Sigmoid colon (tissue), 4 donors: ENCODE measurements at regions not wholly inside any gene's neighbourhood (a gene's known extent, or its start where the extent isn't known, plus 50 kb on each side); places are given as distances from the start of the nearest gene placed in this dataset.

Experiments used
- CTCF ChIP-seq, 4 experiments: fragments of 450-650 bp in 3 of 4; fragments of 200-600 bp in 1 of 4; IDR thresholded peaks; one replicate each; pipeline ENCODE4 v1.5.1; 2016 to 2019; ENCODE audit warnings: antibody characterized with exemption in 4 of 4, mild to moderate bottlenecking in 3 of 4, moderate library complexity in 2 of 4
- POLR2A ChIP-seq, 2 donors: fragments of 450-650 bp; IDR thresholded peaks; one replicate each; pipeline ENCODE4 v1.6.1; 2016; ENCODE audit warnings: antibody characterized with exemption in 2 of 2, mild to moderate bottlenecking in 2 of 2, moderate library complexity in 2 of 2
- POLR2AphosphoS5 ChIP-seq, 4 donors: sonication (generic); formaldehyde crosslinking; IDR thresholded peaks; one replicate each; pipeline ENCODE4 v1.6.1; 2017; ENCODE audit warnings: antibody characterized with exemption in 4 of 4

- TF ChIP-seq CTCF (IDR thresholded peaks at IDR 0.05): no peak
- no peak for TF ChIP-seq POLR2A (IDR thresholded peaks at IDR 0.05)
- TF ChIP-seq POLR2AphosphoS5 (IDR thresholded peaks at IDR 0.05): no peak
Measured at GRCh38 chr5:115424446-115424845, 120.1 kb downstream of the FEM1C start.
